ENCODE measurements at regions not wholly inside any gene's neighbourhood (a gene's known extent, or its start where the extent isn't known, plus 50 kb on each side); places are given as distances from the start of the nearest gene placed in this dataset.
"Not testable (repeated sequence)": the region's sequence is repeated elsewhere in the genome, so short reads cannot be mapped to it uniquely, and the experiment has no call there.

DNA sequence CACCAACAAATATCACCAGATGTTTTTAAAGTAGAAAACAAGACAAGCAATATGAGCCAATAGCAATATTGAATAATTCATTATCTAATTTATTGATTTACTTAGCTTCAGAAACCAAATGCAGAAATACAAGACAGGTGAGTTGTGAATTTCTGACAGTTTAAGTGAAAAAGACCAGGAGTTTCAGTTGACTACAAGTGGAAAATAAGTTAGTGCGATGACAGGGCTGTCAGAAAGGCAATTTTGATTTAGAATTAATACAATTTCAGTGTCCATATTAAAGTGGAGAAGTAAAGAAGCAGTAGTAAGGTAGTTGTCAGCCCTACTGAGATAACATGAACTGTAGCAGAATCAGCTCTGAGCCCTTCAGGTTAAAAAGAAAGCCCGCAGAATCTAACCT is 1066.7 kb upstream of the ATXN8OS start:
- Histone ChIP-seq H3K4me3 (no peak overlapping the region), H3K27me3 (ENCODE audit: low read depth) (no peaks in the 10 kb centered on the region), H3K27ac (replicated peaks) (no peak overlapping the region), H3K36me3 (no peaks in the 10 kb centered on the region), H3K9me3 (replicated peaks) (no peaks in the 10 kb centered on the region), H3K4me1 (no peaks in the 10 kb centered on the region)
- TF ChIP-seq, protein P1, sequence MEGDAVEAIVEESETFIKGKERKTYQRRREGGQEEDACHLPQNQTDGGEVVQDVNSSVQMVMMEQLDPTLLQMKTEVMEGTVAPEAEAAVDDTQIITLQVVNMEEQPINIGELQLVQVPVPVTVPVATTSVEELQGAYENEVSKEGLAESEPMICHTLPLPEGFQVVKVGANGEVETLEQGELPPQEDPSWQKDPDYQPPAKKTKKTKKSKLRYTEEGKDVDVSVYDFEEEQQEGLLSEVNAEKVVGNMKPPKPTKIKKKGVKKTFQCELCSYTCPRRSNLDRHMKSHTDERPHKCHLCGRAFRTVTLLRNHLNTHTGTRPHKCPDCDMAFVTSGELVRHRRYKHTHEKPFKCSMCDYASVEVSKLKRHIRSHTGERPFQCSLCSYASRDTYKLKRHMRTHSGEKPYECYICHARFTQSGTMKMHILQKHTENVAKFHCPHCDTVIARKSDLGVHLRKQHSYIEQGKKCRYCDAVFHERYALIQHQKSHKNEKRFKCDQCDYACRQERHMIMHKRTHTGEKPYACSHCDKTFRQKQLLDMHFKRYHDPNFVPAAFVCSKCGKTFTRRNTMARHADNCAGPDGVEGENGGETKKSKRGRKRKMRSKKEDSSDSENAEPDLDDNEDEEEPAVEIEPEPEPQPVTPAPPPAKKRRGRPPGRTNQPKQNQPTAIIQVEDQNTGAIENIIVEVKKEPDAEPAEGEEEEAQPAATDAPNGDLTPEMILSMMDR (IDR thresholded peaks at IDR 0.05; ENCODE audit: borderline replicate concordance), result no peak
- intact Hi-C loops (cut with micrococcal nuclease), result no loop called here
- no peak for DNase-seq

DNA sequence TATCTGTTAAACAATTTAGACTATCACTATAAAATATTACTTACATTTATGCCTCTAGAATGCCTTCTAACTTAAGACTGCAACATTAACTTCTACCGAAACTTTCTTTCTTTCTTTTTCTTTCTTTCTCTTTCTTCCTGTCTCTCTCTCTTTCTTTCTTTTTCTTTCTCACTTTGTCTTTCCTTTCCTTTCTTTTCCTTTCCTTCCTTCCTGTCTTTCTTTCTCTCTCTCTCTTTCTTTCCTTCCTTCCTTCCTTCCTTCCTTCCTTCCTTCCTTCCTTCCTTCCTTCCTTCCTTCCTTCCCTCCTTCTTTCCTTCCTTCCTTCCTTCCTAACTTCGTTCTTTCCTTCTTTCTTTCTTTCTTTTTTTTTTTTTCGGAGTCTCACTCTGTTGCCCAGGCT is 1071.9 kb upstream of the ATXN8OS start:
- DNase-seq, result no peak
- intact Hi-C loops (cut with micrococcal nuclease), result no loop called here
- peaks cover 11% of the 10 kb centered on the region for H3K9me3 ChIP-seq (replicated peaks)

DNA sequence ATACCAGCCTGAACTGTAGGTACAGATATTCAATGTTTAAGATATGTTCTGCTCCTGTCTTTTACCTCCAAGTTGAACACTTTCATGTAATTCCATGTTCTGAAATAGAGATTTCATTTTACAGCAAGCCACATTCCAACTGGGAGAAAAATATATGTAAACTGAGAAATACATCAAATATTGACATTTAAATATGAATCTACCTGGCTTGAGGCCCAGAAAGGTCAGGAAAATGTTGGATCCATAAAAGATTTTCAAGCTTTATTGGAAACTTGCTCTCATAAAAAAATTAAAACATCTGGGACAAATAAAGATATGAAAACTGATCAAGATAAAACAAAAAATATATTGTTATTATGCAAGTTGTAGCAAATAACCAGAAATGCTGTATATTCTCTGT is 1078.7 kb upstream of the ATXN8OS start:
- H3K36me3 ChIP-seq, result no peaks in the 10 kb centered on the region
- TF ChIP-seq, protein P1 (IDR thresholded peaks at IDR 0.05; ENCODE audit: borderline replicate concordance), result no peak
- no peak for DNase-seq
- intact Hi-C loops (cut with micrococcal nuclease), result no loop called here
- no peak overlapping the region for H3K4me3 ChIP-seq
- no peaks in the 10 kb centered on the region for H3K9me3 ChIP-seq (replicated peaks)
- H3K27me3 ChIP-seq (ENCODE audit: low read depth), result no peaks in the 10 kb centered on the region
- no peaks in the 10 kb centered on the region for H3K4me1 ChIP-seq
- no peak overlapping the region for H3K27ac ChIP-seq (replicated peaks)

More for the DNA sequence above, 1071.9 kb upstream of the ATXN8OS start:
- Histone ChIP-seq H3K27me3 (ENCODE audit: low read depth) (no peaks in the 10 kb centered on the region), H3K36me3 (no peaks in the 10 kb centered on the region), H3K4me3 (no peak overlapping the region), H3K4me1 (no peaks in the 10 kb centered on the region), H3K27ac (replicated peaks) (no peak overlapping the region)
- TF ChIP-seq, protein P1 (IDR thresholded peaks at IDR 0.05; ENCODE audit: borderline replicate concordance), result no peak

DNA sequence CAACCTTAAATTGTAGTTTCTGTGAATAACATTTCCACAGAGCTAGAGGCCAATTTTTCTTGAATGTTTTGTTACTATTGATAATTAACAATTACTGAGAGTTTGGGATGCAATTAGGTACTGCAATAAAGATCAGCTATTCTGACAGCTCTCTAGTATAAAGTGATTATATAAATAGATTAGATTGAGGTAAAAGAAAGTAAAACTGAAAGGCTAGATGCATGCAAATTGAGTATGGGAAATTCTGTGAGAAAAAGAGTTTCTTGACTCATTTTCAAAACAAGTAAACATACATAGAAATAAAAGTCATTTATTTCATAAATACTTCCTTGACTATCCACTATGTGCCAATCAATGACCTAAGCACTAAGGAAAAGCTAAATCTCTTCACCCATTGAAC is 1087.5 kb upstream of the ATXN8OS start:
- Histone ChIP-seq H3K4me1 (no peaks in the 10 kb centered on the region), H3K36me3 (no peaks in the 10 kb centered on the region), H3K4me3 (no peak overlapping the region), H3K9me3 (replicated peaks) (peaks cover 5% of the 10 kb centered on the region), H3K27ac (replicated peaks) (no peak overlapping the region), H3K27me3 (ENCODE audit: low read depth) (no peaks in the 10 kb centered on the region)
- intact Hi-C loops (cut with micrococcal nuclease), result no loop called here
- TF ChIP-seq, protein P1 (IDR thresholded peaks at IDR 0.05; ENCODE audit: borderline replicate concordance), result no peak
- DNase-seq, result no peak

DNA sequence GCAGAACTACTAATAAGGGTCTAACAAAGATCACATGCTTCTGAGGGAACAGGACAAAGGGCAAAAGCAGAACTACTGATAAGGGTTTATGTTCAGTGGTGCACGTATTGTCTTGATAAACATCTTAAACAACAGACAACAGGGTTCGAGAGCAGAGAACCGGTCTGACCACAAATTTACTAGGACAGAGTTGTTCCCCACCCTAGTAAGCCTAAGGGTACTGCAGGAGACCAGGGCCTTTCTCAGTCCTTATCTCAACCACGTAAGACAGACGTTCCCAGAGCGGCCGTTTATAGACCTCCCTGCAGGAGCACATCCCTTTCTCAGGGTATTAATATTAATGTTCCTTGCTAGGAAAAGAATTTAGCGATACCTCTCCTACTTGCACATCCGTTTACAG is 1089.5 kb upstream of the ATXN8OS start:
- H3K27me3 ChIP-seq (ENCODE audit: low read depth); DNase-seq; H3K36me3 ChIP-seq; H3K4me3 ChIP-seq; intact Hi-C loops (cut with micrococcal nuclease); H3K27ac ChIP-seq (replicated peaks); H3K4me1 ChIP-seq: not testable (repeated sequence)
- H3K9me3 ChIP-seq (replicated peaks), result peaks cover 10% of the 10 kb centered on the region

DNA sequence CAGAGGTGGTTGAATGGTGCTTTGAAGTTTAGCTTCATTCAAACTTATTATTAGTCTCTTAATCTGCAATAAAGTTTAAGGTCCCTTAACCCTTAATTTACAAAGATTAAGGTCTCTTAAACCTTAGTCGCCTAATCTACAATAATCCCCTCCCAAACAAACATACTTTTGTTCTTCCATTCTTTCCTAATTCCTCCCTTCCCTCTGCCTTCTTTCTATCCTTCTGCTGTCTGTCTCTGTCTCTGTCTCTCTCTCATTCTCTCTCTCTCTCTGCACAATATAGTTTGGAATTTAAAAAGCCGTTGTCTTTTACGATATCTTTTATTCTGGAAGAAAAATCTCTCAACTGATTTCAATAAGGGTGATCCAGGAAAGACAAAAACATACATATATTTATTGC is 1096.8 kb upstream of the ATXN8OS start:
- intact Hi-C loops (cut with micrococcal nuclease), result no loop called here
- H3K36me3 ChIP-seq, result no peaks in the 10 kb centered on the region
- no peak for DNase-seq
- peaks cover 10% of the 10 kb centered on the region for H3K9me3 ChIP-seq (replicated peaks)
- H3K27me3 ChIP-seq (ENCODE audit: low read depth), result no peaks in the 10 kb centered on the region
- no peaks in the 10 kb centered on the region for H3K4me1 ChIP-seq
- no peak overlapping the region for H3K27ac ChIP-seq (replicated peaks)
- TF ChIP-seq, protein P1 (IDR thresholded peaks at IDR 0.05; ENCODE audit: borderline replicate concordance), result no peak
- H3K4me3 ChIP-seq, result no peak overlapping the region
